GM12874 (cell line): ENCODE measurements at regions not wholly inside any gene's neighbourhood (a gene's known extent, or its start where the extent isn't known, plus 50 kb on each side); places are given as distances from the start of the nearest gene placed in this dataset.

ENCODE experiments used
- TF ChIP-seq, protein P1 (sequence below): IDR thresholded peaks from 2 replicates; pipeline ENCODE4 v1.5.1; 2011; ENCODE audit warnings: low read depth, mild to moderate bottlenecking, control low read depth, low read length, moderate library complexity; ENCODE audit not compliant: insufficient read depth

DNA sequence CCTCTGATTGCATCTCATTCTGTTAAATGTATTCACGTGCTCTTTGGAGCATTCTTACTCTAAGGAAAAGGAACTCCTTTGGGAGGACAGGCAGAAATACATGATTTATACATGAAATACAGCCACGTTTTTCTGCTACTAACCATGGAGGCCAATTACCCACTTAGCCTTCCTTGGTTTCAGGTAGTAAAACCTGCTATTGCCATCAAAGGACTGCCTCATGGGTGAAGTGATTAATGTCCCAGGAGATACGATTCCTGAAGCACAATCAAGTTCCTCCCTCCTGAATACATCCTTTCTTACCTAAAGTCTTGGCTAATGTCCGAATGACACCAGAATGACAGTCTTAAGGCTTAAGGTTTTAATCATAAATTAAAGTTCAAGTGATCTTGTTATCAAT, 58.5 kb upstream of the PIK3CG start:
- TF ChIP-seq, protein P1, sequence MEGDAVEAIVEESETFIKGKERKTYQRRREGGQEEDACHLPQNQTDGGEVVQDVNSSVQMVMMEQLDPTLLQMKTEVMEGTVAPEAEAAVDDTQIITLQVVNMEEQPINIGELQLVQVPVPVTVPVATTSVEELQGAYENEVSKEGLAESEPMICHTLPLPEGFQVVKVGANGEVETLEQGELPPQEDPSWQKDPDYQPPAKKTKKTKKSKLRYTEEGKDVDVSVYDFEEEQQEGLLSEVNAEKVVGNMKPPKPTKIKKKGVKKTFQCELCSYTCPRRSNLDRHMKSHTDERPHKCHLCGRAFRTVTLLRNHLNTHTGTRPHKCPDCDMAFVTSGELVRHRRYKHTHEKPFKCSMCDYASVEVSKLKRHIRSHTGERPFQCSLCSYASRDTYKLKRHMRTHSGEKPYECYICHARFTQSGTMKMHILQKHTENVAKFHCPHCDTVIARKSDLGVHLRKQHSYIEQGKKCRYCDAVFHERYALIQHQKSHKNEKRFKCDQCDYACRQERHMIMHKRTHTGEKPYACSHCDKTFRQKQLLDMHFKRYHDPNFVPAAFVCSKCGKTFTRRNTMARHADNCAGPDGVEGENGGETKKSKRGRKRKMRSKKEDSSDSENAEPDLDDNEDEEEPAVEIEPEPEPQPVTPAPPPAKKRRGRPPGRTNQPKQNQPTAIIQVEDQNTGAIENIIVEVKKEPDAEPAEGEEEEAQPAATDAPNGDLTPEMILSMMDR, result no peak

DNA sequence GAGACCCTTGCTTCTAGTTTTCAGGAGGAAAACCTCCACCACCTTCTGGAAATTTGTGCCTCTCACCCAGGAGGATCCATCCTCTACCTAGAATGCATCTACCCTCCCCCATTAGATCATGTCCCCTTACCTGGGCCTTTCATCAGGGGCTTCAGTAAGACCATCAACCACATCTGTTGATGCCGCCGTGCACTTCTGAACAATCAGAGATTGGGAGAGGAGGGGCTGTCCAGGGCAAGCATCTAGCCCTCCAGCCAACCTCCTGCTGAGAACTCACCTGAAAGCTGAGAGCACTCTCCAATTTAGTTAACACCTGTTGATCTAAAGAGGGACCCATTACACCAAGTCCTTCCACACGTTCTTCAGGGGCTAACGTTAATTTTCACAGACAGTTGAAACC, 57.6 kb upstream of the PIK3CG start:
- TF ChIP-seq, protein P1, result no peak

DNA sequence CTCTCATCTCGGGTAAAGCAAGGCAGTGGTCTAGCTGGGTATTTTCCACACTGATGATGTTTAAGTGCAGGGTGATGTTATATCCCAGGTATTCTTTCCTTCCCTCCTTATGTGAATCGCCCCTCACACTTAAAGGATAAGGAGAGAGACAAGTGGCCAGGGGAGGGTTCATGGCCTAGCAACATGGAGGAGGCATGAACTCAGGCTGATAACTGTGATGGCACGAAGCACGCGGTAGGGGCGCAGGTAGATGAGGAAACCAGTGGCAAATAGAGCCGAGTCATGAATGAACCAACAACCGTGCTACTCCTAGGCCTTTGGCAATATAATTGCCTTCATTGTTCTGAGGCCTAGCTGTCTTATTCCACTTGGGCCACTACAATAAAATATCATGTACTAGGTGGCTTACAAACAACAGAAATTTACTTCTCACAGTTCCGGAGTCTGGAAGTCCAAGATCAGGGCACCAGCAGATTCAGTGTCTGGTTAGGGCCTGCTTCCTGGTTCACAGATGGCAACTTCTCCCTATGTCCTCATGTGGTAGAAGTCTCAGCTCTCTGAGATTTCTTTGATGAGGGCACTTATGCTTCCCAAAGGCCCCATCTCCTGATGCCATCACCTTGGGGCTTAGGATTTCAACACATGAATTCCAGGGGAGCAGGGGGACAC, 56.0 kb upstream of the PIK3CG start:
- TF ChIP-seq, protein P1, result no peak

DNA sequence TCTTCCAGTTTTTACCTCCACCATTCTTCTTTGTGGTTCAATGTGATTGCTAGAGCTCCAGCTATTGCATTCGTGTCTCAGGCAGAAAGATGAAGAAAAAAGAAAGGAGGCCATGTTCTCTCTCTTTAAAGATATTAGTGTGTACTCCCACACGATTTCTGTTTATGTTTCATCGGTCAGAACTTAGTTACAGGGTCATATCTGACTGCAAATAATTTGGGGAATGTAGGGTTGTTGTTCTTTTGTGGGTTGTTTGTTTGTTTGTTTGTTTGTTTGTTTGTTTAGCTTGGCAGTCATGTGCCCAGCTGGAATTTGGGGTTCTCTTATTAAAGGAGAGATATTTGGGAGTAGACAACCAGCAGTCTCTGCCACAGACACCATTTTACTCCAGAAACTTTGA, 53.6 kb upstream of the PIK3CG start:
- TF ChIP-seq, protein P1, result no peak

DNA sequence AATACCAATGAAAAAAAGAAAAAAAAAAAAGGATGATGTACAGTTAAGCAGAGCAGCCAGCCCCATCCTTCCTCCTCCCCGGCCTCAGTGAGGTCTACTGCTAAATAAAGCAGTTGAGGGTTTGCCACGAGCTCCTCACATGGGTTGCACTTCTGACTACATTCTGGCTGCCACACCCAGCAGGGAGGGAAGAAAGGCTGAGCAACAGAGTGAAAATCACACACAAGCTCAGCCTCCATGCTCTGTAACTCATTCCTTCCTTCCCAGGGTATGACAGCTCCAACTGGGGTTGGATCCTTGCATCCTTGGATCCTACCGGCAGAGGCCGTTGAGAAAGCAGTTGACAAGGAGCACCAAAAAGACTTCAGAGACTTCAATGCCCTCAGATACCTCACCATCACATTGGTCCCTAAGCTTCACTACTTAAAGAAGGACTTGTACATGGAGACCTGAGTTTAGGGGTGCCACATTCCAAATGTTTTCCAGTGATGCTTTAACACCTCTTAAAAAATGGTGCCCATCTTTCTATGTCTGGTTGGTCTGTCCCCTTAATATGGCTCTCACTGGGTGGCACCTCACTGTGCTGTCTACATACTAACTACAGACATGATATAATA, 52.9 kb upstream of the PIK3CG start:
- TF ChIP-seq, protein P1, result no peak

DNA sequence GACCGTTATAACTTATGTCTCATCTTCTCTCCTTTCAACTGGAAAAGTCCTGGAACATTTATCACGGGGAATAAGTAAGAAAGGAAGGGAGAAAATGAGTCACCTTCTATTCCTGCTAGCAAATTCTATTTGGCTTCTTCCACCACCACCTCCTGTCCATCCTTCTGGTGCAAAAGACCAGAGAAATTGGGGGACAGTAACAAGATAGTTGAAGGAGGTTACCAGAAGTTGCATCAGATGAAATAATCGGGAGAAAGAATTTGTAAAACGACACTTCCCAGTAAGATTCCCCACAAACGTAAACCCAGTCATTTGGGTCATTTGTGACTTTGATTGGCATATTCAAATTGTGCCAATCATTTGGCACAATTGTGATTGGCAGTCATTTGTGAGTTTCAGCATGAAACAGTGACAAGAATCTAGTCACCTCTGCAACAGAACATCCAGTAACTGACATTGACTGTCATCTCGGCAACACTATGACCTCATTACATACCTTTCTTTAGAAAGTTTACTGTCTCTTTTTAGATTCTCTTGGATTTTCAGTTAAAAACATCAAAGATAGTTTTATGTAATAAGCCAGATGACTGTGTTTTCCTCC, 51.3 kb upstream of the PIK3CG start:
- TF ChIP-seq, protein P1, result no peak

DNA sequence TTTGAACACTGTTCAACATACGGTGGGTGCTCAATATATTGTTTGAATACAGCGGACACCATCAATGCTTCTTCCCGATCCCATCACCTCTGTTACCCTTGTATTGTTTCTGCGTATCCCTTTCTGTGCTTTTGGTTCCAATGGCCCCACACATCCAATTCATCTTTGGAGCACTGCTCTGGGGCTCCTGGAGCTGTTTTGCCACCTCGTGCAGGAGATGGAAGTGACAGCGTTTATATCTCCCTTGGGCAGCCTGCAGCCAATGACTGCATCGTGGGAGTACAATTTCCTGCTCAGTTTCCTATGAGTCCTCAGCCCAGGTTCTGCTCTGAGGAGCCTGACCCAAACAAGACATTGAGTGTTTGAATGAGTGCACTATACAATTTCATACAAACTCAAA, 50.2 kb upstream of the PIK3CG start:
- TF ChIP-seq, protein P1, result no peak
